IPS-15b (cell line): ENCODE measurements at regions not wholly inside any gene's neighbourhood (a gene's known extent, or its start where the extent isn't known, plus 50 kb on each side); places are given as distances from the start of the nearest gene placed in this dataset.

ENCODE experiments used
- H3K27me3 ChIP-seq: one replicate; pipeline ENCODE4 v1.6.1; 2013; ENCODE audit warnings: low read length; ENCODE audit not compliant: control insufficient read depth, insufficient read depth
- H3K36me3 ChIP-seq: one replicate; pipeline ENCODE4 v1.6.1; 2013; ENCODE audit warnings: low read length; ENCODE audit not compliant: control insufficient read depth, insufficient read depth
- H3K4me1 ChIP-seq: one replicate; pipeline ENCODE4 v1.6.1; 2013; ENCODE audit warnings: mild to moderate bottlenecking, low read length; ENCODE audit not compliant: control insufficient read depth, insufficient read depth
- H3K4me3 ChIP-seq: one replicate; pipeline ENCODE4 v1.5.1; 2013; ENCODE audit warnings: low read depth, low read length
- H3K9ac ChIP-seq: one replicate; pipeline ENCODE4 v1.6.1; 2013; ENCODE audit warnings: low read depth, mild to moderate bottlenecking, low read length
- H3K9me3 ChIP-seq: one replicate; pipeline ENCODE4 v1.6.1; 2013; ENCODE audit warnings: mild to moderate bottlenecking, low read length; ENCODE audit not compliant: control insufficient read depth, insufficient read depth

DNA sequence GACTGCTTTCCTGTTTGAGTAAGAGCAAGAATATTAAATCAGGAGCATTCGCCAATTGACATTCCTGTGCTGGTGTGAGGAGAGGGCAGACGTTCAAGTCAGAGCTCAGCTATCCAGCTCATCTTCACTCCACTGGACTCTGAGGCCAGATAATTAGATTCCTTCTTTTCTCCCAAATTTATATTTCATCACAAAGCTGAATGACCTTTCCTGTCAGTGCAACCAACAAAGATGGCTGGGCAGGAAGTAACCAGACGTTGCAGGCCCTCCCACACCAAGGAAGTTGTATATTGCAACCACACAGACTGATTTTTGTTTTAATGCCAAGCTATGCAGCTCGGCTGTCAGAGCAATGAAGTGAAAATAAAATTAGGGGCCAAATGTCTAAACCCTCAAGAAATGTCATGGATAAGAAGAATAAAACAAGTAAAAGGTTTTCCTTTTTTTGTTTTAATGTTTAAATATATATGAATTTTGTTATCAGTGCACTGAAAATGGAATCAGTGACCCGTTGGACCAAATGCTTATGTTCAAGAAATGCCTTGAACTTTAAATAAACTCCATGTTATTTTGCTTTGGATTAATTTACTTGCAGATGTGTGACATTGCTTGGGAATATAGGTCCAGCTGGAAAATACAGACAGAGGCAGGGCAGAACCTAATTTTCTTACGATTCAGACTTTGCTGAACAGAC, 578.9 kb upstream of the FAT1 start:
- H3K9ac ChIP-seq = no peak overlapping the region
- H3K4me3 ChIP-seq = no peak overlapping the region
- no peaks in the 10 kb centered on the region for H3K36me3 ChIP-seq

DNA sequence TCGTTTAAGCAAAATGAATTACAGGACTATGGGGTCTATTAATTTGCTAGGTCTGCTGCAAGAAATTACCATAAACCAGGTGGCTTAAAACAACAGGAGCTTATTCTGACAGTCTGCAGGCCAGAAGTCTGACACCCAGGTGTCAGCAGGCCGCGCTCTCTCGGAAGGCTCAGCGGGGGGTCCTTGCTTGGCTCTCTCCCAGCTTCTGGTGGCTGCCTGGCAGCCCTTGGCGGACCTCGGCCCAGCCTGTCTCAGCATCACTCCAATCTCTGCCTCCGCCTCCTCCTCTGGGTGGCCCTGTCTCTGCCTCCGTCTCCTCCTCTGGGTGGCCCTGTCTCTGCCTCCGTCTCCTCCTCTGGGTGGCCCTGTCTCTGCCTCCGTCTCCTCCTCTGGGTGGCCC, 580.5 kb upstream of the FAT1 start:
- H3K27me3 ChIP-seq = no peaks in the 10 kb centered on the region
- H3K9me3 ChIP-seq = no peaks in the 10 kb centered on the region

More for the DNA sequence above, 578.9 kb upstream of the FAT1 start:
- Histone ChIP-seq H3K9me3 (peaks cover 3% of the 10 kb centered on the region), H3K4me1 (no peaks in the 10 kb centered on the region), H3K27me3 (no peaks in the 10 kb centered on the region)

DNA sequence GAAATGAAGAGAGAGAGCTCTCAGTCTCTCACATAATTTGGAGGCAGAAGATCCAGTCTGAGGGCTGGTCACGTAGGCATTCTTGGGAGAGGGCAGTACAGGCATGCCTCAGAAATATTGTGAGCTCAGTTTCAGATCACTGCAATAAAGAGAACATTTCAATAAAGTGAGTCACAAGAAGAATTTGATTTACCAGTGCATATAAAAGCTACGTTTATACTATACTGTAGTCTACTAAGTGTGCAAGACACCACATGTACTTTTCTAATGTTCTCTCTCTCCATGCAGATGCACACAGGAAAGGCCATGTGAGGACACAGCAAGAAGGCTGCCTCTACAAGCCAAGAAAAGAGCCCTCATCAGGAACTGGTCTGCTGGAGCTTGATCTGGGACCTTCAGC, 583.5 kb upstream of the FAT1 start:
- no peaks in the 10 kb centered on the region for H3K9me3 ChIP-seq
- no peak overlapping the region for H3K4me3 ChIP-seq
- no peaks in the 10 kb centered on the region for H3K4me1 ChIP-seq
- no peaks in the 10 kb centered on the region for H3K36me3 ChIP-seq
- H3K9ac ChIP-seq = no peak overlapping the region
- no peaks in the 10 kb centered on the region for H3K27me3 ChIP-seq

More for the DNA sequence above, 580.5 kb upstream of the FAT1 start:
- Histone ChIP-seq H3K4me3 (no peak overlapping the region), H3K9ac (no peak overlapping the region), H3K36me3 (no peaks in the 10 kb centered on the region), H3K4me1 (no peaks in the 10 kb centered on the region)

DNA sequence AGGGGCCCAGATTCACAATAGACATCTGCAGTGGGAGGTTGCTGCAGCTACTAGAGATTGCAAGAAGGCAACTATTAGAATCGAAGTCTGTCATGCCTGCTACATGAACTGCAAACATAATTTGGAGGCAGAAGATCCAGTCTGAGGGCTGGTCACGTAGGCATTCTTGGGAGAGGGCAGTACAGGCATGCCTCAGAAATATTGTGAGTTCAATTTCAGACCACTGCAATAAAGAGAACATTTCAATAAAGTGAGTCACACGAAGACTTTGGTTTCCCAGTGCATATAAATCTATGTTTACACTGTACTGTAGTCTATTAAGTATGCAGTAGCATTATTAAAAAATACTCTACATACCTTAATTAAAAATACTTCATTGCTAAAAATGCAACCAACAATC, 585.8 kb upstream of the FAT1 start:
- no peak overlapping the region for H3K4me3 ChIP-seq
- H3K27me3 ChIP-seq = no peaks in the 10 kb centered on the region
- H3K4me1 ChIP-seq = no peaks in the 10 kb centered on the region
- no peaks in the 10 kb centered on the region for H3K9me3 ChIP-seq
- H3K36me3 ChIP-seq = no peaks in the 10 kb centered on the region
- H3K9ac ChIP-seq = no peak overlapping the region

DNA sequence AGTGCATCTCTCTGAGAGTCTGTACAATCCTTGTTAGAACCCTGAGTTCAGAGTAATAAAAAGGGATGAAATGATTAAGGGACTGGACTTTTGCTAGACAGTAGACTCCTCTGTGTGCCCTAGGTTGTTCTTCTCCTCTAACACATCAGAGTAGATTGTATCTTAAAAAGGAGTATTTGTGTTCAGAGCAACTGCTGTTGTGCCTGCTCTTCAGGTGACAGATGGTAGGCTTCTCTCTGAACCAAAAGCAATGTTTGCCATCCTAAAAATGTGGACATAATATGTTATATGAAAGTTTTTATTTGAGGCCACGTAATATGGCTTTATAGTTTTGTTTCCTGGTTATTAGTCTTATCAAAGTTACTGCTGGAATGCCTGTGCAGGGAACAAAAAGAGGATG, 588.6 kb upstream of the FAT1 start:
- Histone ChIP-seq H3K36me3 (no peaks in the 10 kb centered on the region), H3K9ac (no peak overlapping the region), H3K9me3 (no peaks in the 10 kb centered on the region), H3K4me1 (no peaks in the 10 kb centered on the region), H3K27me3 (no peaks in the 10 kb centered on the region), H3K4me3 (no peak overlapping the region)

DNA sequence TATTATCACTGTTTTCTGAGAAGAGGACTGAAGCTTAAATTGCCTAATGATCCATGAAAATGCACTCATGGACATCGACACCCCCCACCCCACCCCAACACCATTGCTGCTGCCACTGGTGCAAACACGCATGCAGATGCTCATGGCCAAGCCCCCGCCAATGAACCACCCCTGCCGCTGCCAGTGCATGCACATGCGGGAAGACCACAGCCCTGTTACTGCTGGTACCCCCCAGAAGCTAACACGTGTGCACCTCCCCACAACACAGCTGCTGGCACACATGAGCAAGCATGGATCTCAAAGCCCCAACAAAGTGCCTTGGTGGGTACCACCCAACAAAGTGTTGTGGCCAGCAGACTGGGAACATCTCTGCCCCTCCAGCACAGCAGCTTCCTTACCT, 594.1 kb upstream of the FAT1 start:
- H3K4me3 ChIP-seq = no peak overlapping the region
- no peaks in the 10 kb centered on the region for H3K36me3 ChIP-seq
- H3K4me1 ChIP-seq = no peaks in the 10 kb centered on the region
- no peaks in the 10 kb centered on the region for H3K9me3 ChIP-seq
- H3K27me3 ChIP-seq = no peaks in the 10 kb centered on the region
- H3K9ac ChIP-seq = no peak overlapping the region

DNA sequence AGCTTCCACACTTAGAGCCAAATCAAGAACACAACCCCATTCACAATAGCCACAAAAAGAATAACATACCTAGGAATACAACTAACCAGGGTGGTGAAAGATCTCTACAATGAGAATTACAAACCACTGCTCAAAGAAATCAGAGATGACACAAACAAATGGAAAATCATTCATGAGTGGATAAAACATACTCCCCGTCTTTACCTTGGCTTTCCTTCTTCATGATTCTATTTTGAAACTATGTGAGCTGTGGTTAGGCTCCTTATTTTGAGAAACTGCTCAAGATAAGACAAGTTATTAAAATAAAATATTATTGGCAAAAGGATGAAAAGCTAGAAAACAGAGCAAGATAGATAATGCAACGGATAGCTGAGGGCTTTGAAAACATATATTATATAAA, 598.1 kb upstream of the FAT1 start:
- H3K4me3 ChIP-seq = no peak overlapping the region
- no peaks in the 10 kb centered on the region for H3K27me3 ChIP-seq
- no peak overlapping the region for H3K9ac ChIP-seq
- no peaks in the 10 kb centered on the region for H3K9me3 ChIP-seq
- no peaks in the 10 kb centered on the region for H3K36me3 ChIP-seq
- no peaks in the 10 kb centered on the region for H3K4me1 ChIP-seq

DNA sequence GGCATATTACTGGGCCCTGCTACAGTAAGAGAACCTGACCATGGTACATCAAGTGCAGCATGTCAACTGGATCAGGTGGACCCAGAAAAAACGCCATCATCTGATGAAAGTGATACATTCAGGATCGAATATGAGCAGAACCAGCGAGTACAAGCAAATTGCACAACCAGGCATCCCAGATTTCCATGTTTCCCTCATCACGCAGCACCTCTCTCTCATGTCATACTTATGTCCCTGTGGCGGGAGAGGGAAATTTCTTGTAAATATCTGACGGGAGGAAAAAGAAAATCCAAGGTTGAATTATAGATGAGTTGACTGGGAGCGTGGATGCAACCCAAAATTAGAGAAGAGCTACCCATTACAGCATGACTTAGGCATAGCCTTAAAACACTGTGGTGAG, 608.5 kb upstream of the FAT1 start:
- Histone ChIP-seq H3K9ac (no peak overlapping the region), H3K36me3 (no peaks in the 10 kb centered on the region), H3K9me3 (no peaks in the 10 kb centered on the region), H3K27me3 (no peaks in the 10 kb centered on the region), H3K4me3 (no peak overlapping the region), H3K4me1 (no peaks in the 10 kb centered on the region)

DNA sequence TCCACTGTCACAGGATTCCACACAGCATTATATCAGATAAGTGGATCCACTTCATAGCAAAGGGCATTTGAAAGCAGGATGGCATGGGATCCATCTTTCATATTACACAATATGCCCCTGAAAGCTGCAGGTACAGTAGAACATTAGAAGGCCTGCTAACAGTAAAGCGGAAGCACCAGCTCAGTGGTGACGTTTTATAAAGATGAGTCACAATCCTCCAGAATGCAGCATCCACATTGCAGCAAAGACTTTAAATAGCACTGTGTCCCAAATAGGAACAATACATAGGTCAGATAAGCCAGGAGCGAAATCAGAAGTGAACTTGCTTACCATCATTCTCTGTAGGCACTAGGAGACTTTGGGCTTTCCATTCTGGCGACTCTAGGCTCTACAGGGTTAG, 609.5 kb upstream of the FAT1 start:
- Histone ChIP-seq H3K4me3 (no peak overlapping the region), H3K36me3 (no peaks in the 10 kb centered on the region), H3K4me1 (no peaks in the 10 kb centered on the region), H3K9ac (no peak overlapping the region), H3K9me3 (no peaks in the 10 kb centered on the region), H3K27me3 (no peaks in the 10 kb centered on the region)

DNA sequence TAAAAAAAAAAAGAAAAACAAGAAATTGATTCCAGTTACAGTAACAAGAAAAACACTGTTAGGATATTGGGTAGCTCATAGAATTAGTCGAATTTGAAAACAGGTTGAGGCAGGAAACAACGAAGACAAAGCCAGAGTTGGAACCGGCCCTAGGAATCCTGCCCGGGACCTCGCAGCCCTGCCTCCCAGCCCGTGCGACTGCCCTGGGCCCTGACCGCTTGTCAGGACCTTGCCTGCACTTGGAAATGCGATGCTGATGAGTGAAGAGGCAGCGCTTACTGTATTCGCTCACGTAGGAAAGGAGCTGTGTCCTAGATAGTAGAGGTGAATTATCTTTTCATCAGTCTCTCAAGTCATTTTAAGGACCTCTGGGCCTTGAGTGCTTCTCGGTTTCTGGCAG, 611.7 kb upstream of the FAT1 start:
- Histone ChIP-seq H3K4me1 (no peaks in the 10 kb centered on the region), H3K9ac (no peak overlapping the region), H3K36me3 (no peaks in the 10 kb centered on the region), H3K27me3 (no peaks in the 10 kb centered on the region), H3K4me3 (no peak overlapping the region), H3K9me3 (no peaks in the 10 kb centered on the region)

DNA sequence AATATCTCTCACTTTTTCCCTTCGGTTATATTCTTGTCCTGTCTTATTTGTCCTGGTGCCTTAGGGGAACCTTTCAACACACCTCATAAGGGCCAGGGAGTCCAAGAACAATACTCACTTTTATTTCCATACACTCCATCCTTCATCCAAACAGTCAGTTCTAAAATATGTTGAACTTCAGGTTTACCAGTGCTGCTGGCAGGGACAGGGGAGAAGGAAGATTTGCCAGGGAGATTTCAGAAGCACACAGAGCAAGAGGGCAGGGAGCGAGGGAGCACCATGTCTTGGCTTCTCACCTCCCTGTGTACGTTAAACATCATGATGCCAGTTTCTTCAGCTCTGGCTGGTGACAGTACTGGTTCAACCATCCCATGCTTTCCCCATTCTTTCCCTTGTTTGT, 631.1 kb upstream of the FAT1 start:
- Histone ChIP-seq H3K4me3 (no peak overlapping the region), H3K9ac (no peak overlapping the region), H3K36me3 (no peaks in the 10 kb centered on the region), H3K4me1 (no peaks in the 10 kb centered on the region), H3K27me3 (no peaks in the 10 kb centered on the region), H3K9me3 (no peaks in the 10 kb centered on the region)

DNA sequence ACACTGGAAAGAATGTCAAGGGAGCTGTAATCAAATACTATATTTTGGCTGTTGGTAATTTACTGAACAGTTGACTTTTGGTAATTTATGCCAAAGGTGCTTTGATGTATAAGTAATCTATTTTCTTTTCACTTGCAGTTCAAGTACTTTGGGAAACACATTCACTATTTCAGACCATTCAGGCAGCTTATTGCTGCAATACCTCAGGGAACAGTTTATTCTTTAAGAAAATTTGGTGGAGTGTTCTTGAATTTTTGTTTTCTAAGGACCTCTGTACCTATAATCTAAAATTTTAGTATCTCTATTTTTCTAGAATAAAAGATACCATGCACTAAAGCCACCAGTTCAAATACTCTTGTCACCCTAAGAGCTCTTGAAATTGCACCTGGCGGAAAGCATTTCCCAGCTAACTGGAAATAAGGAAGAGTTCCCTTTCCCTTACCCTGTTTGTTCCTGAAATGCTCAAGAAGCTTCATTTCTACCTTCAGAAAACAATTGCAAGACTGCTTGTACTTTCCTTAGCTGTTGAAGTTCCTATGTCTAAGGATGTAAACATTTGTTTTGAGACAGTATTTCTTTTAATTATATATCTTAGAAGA, 633.5 kb upstream of the FAT1 start:
- Histone ChIP-seq H3K9me3 (no peaks in the 10 kb centered on the region), H3K4me3 (no peak overlapping the region), H3K36me3 (no peaks in the 10 kb centered on the region), H3K9ac (no peak overlapping the region), H3K27me3 (no peaks in the 10 kb centered on the region), H3K4me1 (no peaks in the 10 kb centered on the region)
